ENCODE measurements at regions not wholly inside any gene's neighbourhood (a gene's known extent, or its start where the extent isn't known, plus 50 kb on each side); places are given as distances from the start of the nearest gene placed in this dataset.

DNA sequence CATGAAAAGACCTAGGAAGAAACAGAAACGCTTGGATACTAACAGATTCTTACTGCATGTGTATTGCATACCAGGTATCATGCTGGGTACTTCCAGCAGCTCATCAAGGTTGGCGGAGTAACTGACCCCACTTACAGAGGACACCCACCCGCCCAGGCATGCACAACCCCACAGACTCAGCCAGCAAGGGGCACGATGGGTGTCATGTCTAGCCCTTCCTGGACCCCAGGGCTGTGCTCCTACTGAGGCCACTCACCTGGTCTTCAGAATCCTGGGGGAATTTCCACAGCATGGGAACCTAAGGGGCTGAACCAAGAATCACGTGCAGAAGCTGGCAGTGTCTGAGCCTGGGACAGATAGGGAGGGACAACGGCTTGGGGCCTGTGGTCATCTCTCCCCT is 134.1 kb upstream of the ZNF32 start:
- no peak overlapping the region for H3K27ac Mint-ChIP-seq
- no peaks in the 10 kb centered on the region for H3K27me3 Mint-ChIP-seq
- no peaks in the 10 kb centered on the region for H3K9me3 Mint-ChIP-seq
- ChIA-PET CTCF (no interaction called here), POLR2A (no interaction called here)
- H3K36me3 Mint-ChIP-seq (ENCODE audit: low read depth) = no peaks in the 10 kb centered on the region
- peaks cover 23% of the 10 kb centered on the region for H3K4me1 Mint-ChIP-seq
- no peak for DNase-seq
- no peak overlapping the region for H3K4me3 Mint-ChIP-seq

DNA sequence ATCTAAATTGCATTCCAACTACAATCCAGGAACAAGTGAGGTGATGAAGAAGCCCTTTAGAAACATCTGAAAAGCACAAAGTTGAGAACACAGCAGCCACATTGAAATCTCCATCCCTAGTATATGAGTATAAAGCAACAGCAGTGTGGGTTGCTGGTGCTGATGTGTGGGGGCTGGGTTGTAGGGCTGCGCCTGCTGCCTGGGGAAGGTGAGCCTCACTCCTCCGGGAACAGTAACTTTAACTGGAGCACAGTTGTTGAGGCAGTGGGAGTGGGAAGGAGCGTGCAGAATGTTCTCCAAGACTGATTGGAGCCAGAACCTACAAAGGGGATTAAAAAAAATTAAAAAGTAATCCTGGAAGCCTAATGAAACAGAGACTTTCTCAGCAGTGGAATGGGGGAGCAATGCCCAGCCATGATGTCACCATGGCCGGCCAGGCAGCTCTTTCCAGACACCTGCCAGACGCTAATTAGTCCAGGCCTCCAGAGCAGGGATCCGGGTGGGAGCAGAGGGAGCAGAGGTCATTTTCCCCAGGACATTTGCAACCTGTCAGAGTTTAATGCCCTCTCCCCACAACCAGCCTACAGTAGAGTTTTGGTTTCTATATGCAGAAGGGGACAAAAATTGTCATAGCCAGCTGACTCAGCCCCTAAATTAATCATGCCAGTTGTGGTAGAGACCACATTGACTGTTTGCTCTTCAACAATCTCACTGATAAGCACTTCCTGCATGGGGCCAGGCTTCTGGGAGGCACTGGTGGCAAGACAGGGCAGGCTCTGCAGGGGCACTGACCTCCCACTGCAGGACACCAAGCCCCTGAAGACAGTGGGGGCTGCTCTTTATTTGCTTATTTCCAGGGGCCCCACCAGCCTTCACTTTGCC is 133.0 kb upstream of the ZNF32 start:
- Mint-ChIP-seq H3K27ac (no peak overlapping the region), H3K9me3 (no peaks in the 10 kb centered on the region), H3K36me3 (ENCODE audit: low read depth) (no peaks in the 10 kb centered on the region), H3K4me1 (peaks cover 23% of the 10 kb centered on the region), H3K4me3 (no peak overlapping the region), H3K27me3 (no peaks in the 10 kb centered on the region)
- POLR2A ChIA-PET = no interaction called here
- DNase-seq = peak; percentile 41
- CTCF ChIA-PET = no interaction called here

DNA sequence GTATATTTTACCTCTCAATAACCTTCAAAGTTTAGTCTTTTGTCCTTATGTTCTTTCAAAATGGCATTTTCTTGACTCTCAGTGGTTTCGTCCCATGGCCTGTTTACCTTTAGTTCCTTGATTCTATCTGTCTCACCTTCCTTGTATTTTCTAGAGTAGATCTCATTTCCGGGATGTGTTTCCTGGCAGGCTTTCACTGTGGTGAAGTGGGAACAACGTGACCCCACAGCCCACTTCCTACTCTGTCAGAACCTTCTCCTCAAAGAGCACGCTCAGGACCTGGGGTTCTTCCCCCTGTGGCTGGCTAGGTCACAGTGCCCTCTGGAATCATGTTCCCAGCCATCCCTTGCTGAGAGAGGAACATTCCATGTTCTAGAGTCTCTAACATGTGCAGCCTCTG is 129.9 kb upstream of the ZNF32 start:
- Mint-ChIP-seq H3K27me3 (peaks cover 2% of the 10 kb centered on the region), H3K9me3 (no peaks in the 10 kb centered on the region), H3K27ac (no peak overlapping the region), H3K36me3 (ENCODE audit: low read depth) (no peaks in the 10 kb centered on the region), H3K4me1 (peaks cover 23% of the 10 kb centered on the region), H3K4me3 (no peak overlapping the region)
- CTCF ChIA-PET = no interaction called here
- DNase-seq = no peak
- POLR2A ChIA-PET = interaction anchor here (1.2 kb wide), 1 partner anchor 131 kb away, joined by 3 read pairs; no protein-coding TSS in a partner anchor

DNA sequence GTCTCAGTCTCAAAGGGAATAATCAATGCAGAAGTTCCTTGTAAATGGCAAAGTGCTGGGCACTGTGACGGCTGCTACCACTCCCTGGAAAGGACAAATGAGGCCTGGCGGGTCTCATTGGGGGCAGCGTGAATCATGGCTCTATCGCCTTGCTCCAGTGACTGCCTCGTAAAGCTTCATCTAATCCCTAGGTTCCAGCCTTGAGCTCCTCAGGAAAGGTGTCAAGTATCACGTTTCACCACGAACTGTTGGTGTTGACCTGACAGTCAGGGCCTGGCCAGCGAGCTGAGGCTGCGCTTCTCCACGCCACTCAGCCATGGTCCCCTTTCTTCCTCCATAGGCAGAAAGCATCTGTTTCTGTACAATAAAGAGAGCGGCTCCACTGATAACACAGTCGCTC is 126.7 kb upstream of the ZNF32 start:
- ChIA-PET CTCF (no interaction called here), POLR2A (no interaction called here)
- Mint-ChIP-seq H3K27ac (no peak overlapping the region), H3K27me3 (peaks cover 5% of the 10 kb centered on the region), H3K4me1 (peaks cover 9% of the 10 kb centered on the region), H3K36me3 (ENCODE audit: low read depth) (no peaks in the 10 kb centered on the region), H3K9me3 (peaks cover 3% of the 10 kb centered on the region), H3K4me3 (no peak overlapping the region)
- DNase-seq = no peak

DNA sequence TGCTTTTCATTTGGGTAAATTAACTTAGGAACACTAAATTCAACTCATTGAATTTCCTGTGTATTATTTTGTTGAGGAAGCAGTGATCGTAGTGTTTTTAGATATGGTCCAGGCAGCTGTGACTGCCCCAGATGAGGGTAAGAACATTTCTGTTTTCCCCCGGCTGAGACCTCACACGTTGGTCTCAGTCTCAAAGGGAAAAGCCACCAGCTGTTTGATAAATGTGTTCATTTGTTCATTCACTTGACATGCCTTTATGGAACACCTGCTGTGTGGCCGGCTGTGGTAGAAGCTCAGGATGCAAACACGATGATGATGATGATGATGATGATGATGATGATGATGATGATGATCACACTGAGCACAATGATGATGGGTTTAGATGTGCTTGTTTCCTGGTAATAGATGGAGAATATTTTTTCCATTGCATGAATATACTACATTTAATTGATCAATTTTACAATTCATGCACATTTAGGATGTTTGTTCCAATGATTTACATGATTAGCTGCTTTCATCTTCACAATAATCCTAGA is 125.6 kb upstream of the ZNF32 start:
- POLR2A ChIA-PET = no interaction called here
- H3K27ac Mint-ChIP-seq = no peak overlapping the region
- peaks cover 8% of the 10 kb centered on the region for H3K4me1 Mint-ChIP-seq
- CTCF ChIA-PET = interaction anchor here (0.9 kb wide), 1 partner anchor 37 kb away, joined by 3 read pairs; no protein-coding TSS in a partner anchor
- H3K4me3 Mint-ChIP-seq = no peak overlapping the region
- H3K36me3 Mint-ChIP-seq (ENCODE audit: low read depth) = no peaks in the 10 kb centered on the region
- peaks cover 8% of the 10 kb centered on the region for H3K27me3 Mint-ChIP-seq
- DNase-seq = no peak
- H3K9me3 Mint-ChIP-seq = peaks cover 3% of the 10 kb centered on the region

DNA sequence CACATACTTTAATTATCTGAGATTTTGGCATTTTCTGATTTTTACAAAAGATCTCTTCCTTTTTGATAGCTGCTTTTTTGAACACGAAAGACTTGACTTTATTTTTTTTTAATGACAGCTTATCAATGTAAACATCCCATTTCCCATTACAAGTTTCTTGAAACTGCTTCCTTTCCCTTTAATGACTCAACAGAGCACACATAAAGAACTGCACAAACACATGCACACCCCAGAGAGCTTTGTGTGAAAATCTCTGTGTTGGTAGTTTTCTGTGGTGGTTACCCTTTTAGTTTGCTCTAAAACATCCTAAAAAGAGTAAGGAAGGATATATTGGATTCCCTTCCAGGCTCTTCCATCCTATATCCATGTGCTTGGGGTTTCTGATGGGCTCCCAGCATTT is 125.1 kb upstream of the ZNF32 start:
- ChIA-PET POLR2A (no interaction called here), CTCF (no interaction called here)
- no peak overlapping the region for H3K27ac Mint-ChIP-seq
- peaks cover 4% of the 10 kb centered on the region for H3K4me1 Mint-ChIP-seq
- H3K36me3 Mint-ChIP-seq (ENCODE audit: low read depth) = no peaks in the 10 kb centered on the region
- no peak for DNase-seq
- no peak overlapping the region for H3K4me3 Mint-ChIP-seq
- H3K9me3 Mint-ChIP-seq = peaks cover 3% of the 10 kb centered on the region
- peaks cover 8% of the 10 kb centered on the region for H3K27me3 Mint-ChIP-seq

DNA sequence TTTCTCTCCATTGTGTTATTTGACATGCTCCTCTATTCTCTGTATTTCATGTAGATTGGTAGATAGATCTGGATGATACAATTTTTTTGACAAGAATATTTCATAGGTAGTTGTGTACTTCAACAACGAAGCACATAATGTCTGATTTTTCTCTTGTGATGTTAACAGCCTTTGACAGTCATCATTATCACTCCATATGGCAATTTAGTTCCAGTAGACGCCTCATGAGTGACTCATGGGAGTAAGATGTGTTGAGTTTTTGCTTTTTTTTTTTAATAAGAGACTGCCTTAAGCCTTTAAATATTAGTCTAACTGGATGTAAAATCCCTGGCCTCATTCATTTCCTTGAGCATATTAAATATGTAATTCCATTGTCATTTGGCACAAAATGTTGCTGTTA is 123.5 kb upstream of the ZNF32 start:
- Mint-ChIP-seq H3K27me3 (peaks cover 8% of the 10 kb centered on the region), H3K4me1 (no peaks in the 10 kb centered on the region), H3K9me3 (peaks cover 3% of the 10 kb centered on the region), H3K36me3 (ENCODE audit: low read depth) (no peaks in the 10 kb centered on the region), H3K4me3 (no peak overlapping the region), H3K27ac (no peak overlapping the region)
- POLR2A ChIA-PET = no interaction called here
- DNase-seq = no peak
- CTCF ChIA-PET = no interaction called here

DNA sequence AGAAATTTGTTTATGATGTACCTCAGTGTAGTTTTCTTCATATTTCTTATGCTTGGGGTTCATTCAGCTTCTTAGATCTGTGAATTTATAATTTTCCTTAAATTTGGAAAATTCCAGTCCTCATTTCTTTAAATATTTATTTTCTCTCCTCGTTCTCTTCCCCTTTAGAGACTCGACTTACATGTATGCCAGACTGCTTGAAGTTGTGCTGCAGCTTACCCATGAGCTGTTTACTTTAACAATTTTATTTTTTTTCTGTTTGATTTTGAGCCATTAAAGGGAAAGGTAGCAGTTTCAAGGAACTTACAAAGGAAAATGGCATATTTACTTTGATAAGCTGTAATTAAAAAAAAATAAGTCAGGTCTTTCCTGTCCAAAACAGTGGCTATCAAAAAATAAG is 123.0 kb upstream of the ZNF32 start:
- CTCF ChIA-PET = no interaction called here
- no peaks in the 10 kb centered on the region for H3K4me1 Mint-ChIP-seq
- H3K4me3 Mint-ChIP-seq = no peak overlapping the region
- peaks cover 3% of the 10 kb centered on the region for H3K9me3 Mint-ChIP-seq
- no peak for DNase-seq
- POLR2A ChIA-PET = no interaction called here
- H3K36me3 Mint-ChIP-seq (ENCODE audit: low read depth) = no peaks in the 10 kb centered on the region
- H3K27ac Mint-ChIP-seq = no peak overlapping the region
- H3K27me3 Mint-ChIP-seq = peaks cover 8% of the 10 kb centered on the region

DNA sequence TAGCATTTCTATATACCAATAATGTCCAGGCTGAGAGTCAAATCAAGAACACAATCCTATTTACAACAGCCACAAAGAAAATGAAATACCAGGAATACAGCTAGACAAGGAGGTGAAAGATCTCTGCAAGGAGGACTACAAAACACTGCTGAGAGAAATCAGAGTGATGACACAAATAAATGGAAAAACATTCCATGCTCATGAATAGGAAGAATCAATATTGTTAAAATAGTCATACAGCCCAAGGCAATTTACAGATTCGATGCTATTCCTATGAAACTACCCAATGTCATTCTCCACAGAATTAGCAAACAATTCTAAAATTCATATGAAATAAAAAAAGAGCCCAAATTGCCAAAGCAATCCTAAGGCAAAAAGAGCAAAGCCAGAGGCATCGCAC is 116.8 kb upstream of the ZNF32 start:
- Mint-ChIP-seq H3K27me3 (peaks cover 5% of the 10 kb centered on the region), H3K36me3 (ENCODE audit: low read depth) (no peaks in the 10 kb centered on the region), H3K27ac (no peak overlapping the region), H3K9me3 (no peaks in the 10 kb centered on the region), H3K4me1 (no peaks in the 10 kb centered on the region), H3K4me3 (no peak overlapping the region)
- no peak for DNase-seq
- POLR2A ChIA-PET = no interaction called here
- CTCF ChIA-PET = no interaction called here

DNA sequence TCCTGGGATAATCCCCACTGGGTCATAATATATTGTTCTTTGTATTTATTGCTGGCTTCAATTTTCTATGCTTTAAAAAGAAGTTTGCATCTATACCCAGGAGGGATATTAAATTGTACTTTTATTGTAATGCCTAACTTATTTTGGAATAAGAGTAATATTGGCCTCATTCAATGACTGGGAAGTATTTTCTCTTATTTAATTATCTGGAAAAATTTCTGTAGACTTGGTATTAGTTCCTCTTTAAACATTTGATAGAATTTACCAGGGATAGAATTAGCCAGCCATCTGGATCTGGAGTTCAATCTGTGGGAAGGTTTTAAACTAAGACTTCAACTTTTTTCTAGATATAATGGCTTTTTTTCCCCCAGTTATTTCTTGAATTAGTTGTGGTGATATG is 115.2 kb upstream of the ZNF32 start:
- no peak overlapping the region for H3K27ac Mint-ChIP-seq
- no peak for DNase-seq
- ChIA-PET POLR2A (no interaction called here), CTCF (no interaction called here)
- no peak overlapping the region for H3K4me3 Mint-ChIP-seq
- no peaks in the 10 kb centered on the region for H3K4me1 Mint-ChIP-seq
- H3K9me3 Mint-ChIP-seq = no peaks in the 10 kb centered on the region
- H3K27me3 Mint-ChIP-seq = peaks cover 2% of the 10 kb centered on the region
- no peaks in the 10 kb centered on the region for H3K36me3 Mint-ChIP-seq (ENCODE audit: low read depth)

DNA sequence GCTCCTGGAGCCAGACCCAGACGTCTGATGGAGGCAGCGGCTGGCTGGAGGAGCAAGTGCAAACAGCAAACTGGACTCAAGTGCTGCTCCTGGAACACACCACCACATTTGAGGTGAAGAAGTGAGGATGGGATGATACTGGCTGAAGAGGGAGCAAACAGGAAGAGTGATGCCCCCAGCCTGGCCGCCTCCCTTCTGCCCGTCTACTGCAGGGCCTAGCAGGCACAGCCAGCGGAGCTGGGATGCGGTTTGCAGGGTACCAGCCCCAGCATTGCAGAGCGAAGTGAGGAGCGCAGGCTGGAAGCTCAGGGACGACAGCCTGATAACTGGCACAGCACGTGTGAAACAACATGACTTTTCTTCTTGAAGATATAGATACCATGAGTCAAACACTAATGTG is 111.8 kb upstream of the ZNF32 start:
- Mint-ChIP-seq H3K4me3 (no peak overlapping the region), H3K9me3 (no peaks in the 10 kb centered on the region), H3K36me3 (ENCODE audit: low read depth) (no peaks in the 10 kb centered on the region), H3K4me1 (no peaks in the 10 kb centered on the region), H3K27me3 (peaks cover 2% of the 10 kb centered on the region), H3K27ac (no peak overlapping the region)
- ChIA-PET CTCF (no interaction called here), POLR2A (no interaction called here)
- no peak for DNase-seq

DNA sequence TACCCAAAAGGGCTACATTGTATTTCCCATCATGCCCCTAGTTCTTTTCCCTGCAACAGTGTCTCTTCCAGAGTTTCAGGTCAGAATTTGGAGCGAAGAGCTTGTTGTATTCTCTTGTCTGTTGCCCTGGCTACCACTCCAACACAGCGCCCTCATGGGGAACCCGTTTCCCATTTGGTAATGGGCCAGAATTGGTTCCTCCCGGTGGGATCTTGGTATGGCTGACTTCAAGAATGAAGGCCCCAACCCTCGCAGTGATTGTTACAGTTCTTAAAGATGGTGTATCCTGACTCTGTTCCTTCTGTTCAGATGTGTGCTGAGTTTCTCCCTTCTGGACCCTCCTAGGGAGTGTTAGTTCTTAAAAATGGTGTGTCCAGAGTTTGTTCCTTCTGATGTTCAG is 110.5 kb upstream of the ZNF32 start:
- Mint-ChIP-seq H3K27ac (no peak overlapping the region), H3K36me3 (ENCODE audit: low read depth) (no peaks in the 10 kb centered on the region), H3K4me3 (no peak overlapping the region), H3K4me1 (no peaks in the 10 kb centered on the region), H3K27me3 (no peaks in the 10 kb centered on the region), H3K9me3 (no peaks in the 10 kb centered on the region)
- POLR2A ChIA-PET = no interaction called here
- DNase-seq = no peak
- CTCF ChIA-PET = no interaction called here

DNA sequence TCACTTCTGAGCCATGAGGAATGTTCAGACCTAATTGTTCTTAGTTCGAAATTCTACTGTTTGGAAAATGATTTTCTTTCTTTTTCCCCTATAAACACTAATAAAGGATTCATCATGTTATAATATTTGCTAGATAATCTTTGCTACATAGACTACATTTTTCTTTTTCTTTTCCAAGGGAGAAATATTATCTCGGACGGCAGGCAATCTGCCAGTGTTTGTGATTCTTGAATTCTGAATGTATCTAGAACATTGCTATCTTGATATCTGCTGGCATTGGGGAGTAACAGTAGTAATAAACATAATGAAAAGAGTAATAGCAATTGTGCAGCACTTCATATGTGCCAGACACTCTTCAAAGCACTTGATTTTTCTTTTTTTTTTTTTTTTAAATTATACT is 107.7 kb upstream of the ZNF32 start:
- ChIA-PET POLR2A (no interaction called here), CTCF (interaction anchor here (1.5 kb wide), 1 partner anchor 66 kb away, joined by 6 read pairs; no protein-coding TSS in a partner anchor)
- H3K4me3 Mint-ChIP-seq = no peak overlapping the region

DNA sequence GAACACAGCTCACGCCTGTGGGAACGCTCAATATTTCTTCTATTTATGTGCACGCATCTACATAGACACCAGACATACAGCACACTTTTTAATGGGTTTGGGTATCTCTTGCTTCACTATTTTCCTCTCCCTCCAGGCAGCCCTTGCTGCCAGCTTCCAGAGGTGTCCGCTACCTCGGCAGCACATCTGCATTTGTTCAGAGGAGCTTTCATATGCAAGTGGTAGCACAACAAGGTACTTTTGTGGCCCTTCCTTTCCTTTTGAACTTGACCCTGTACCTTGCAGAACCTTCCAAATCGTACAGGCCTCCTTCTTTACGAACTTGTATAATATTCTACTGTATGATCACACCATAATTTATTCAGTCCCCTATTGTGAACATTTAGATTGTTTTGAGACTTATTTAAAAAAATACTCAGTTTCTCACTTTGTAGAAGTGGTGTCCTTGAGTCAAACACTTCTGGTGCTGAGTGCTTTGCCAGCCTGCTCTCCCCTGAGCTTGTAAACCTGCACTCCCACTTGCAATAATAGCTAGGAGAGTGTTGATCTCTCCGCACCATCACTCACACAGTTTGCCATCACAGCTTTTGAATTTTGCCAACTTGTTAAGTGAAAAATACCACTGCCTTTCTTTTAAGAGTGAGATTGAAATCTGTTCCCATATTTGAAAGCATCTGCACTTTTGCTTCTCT is 106.0 kb upstream of the ZNF32 start:
- no peaks in the 10 kb centered on the region for H3K27me3 Mint-ChIP-seq
- no peaks in the 10 kb centered on the region for H3K4me1 Mint-ChIP-seq
- H3K9me3 Mint-ChIP-seq = no peaks in the 10 kb centered on the region
- CTCF ChIA-PET = no interaction called here
- DNase-seq = no peak
- H3K27ac Mint-ChIP-seq = no peak overlapping the region
- no peak overlapping the region for H3K4me3 Mint-ChIP-seq
- H3K36me3 Mint-ChIP-seq (ENCODE audit: low read depth) = no peaks in the 10 kb centered on the region
- POLR2A ChIA-PET = no interaction called here

More for the DNA sequence above, 107.7 kb upstream of the ZNF32 start:
- Mint-ChIP-seq H3K27me3 (no peaks in the 10 kb centered on the region), H3K4me1 (no peaks in the 10 kb centered on the region), H3K36me3 (ENCODE audit: low read depth) (no peaks in the 10 kb centered on the region), H3K27ac (no peak overlapping the region), H3K9me3 (no peaks in the 10 kb centered on the region)
- DNase-seq = no peak
